Caco-2 (cell line): ENCODE measurements at regions not wholly inside any gene's neighbourhood (a gene's known extent, or its start where the extent isn't known, plus 50 kb on each side); places are given as distances from the start of the nearest gene placed in this dataset.
"Not testable (repeated sequence)": the region's sequence is repeated elsewhere in the genome, so short reads cannot be mapped to it uniquely, and the experiment has no call there.

Experiments
- BruUV-seq: library from RNA; stranded (reverse); fragments of 400-500 nt; replicated peaks from 2 replicates; lab custom pipeline; 2021; lab: Mats Ljungman, UMichigan
- CTCF ChIA-PET: fragments of 300-600 bp; sonication (Branson Sonifier 250); formaldehyde crosslinking; loops from one replicate; lab custom pipeline; 2022; ENCODE audit warnings: antibody characterized with exemption; lab: Charles Lee
- POLR2A ChIA-PET: fragments of 300-600 bp; sonication (Branson Sonifier 250); formaldehyde crosslinking; loops from one replicate; lab custom pipeline; 2022; ENCODE audit warnings: antibody characterized with exemption; lab: Charles Lee
- DNase-seq, 2 experiments: peaks; one replicate each; pipeline versions ENCODE4 v3.0.0 to v3.0.0-alpha.2; 2020 to 2022
- H3K27me3 ChIP-seq: replicated peaks from 2 replicates; pipeline ENCODE4 v1.6.0; 2011; ENCODE audit warnings: low read length; ENCODE audit not compliant: control insufficient read depth, insufficient read depth
- H3K36me3 ChIP-seq: 2 replicates; pipeline ENCODE4 v1.5.1; 2011; ENCODE audit warnings: low read length; ENCODE audit not compliant: control insufficient read depth, insufficient read depth
- H3K4me1 ChIP-seq: fragments of 250-450 bp; sonication (Bioruptor Pico); 2 replicates; pipeline ENCODE4 v1.5.1; 2020; ENCODE audit warnings: mild to moderate bottlenecking
- H3K4me3 ChIP-seq: 2 replicates; pipeline ENCODE4 v1.5.1; 2011; ENCODE audit warnings: low read depth, mild to moderate bottlenecking, control low read depth, low read length
- H3K9me3 ChIP-seq: fragments of 250-450 bp; sonication (Bioruptor Pico); 2 replicates; pipeline ENCODE4 v1.5.1; 2020; ENCODE audit warnings: mild to moderate bottlenecking, moderate library complexity
- H3K27ac Mint-ChIP-seq: one replicate; pipeline ENCODE4 v1.8.0; 2022; ENCODE audit warnings: mixed read lengths; ENCODE audit not compliant: unreplicated experiment
- H3K27me3 Mint-ChIP-seq: one replicate; pipeline ENCODE4 v1.8.0; 2022; ENCODE audit warnings: mixed read lengths; ENCODE audit not compliant: insufficient read depth, unreplicated experiment
- H3K36me3 Mint-ChIP-seq: one replicate; pipeline ENCODE4 v1.8.0; 2022; ENCODE audit warnings: mild to moderate bottlenecking, mixed read lengths; ENCODE audit not compliant: insufficient read depth, unreplicated experiment
- H3K4me1 Mint-ChIP-seq: one replicate; pipeline ENCODE4 v1.8.0; 2022; ENCODE audit warnings: low read depth, mixed read lengths; ENCODE audit not compliant: unreplicated experiment
- H3K4me3 Mint-ChIP-seq: one replicate; pipeline ENCODE4 v1.8.0; 2022; ENCODE audit warnings: mild to moderate bottlenecking, moderate library complexity, mixed read lengths; ENCODE audit not compliant: unreplicated experiment
- H3K9me3 Mint-ChIP-seq: one replicate; pipeline ENCODE4 v1.8.0; 2022; ENCODE audit warnings: mixed read lengths; ENCODE audit not compliant: unreplicated experiment
- intact Hi-C: fragments of 100-400 bp; cut with micrococcal nuclease; formaldehyde crosslinking; loops from one replicate; pipeline ENCODE4 v1.10.0; 2022; ENCODE audit not compliant: unreplicated experiment
- TF ChIP-seq, protein P1 (sequence below), 2 experiments: fragments of 200-600 bp in 1 of 2; IDR thresholded peaks; 1 replicate in 1 of 2; 2 replicates in 1 of 2; pipeline versions ENCODE4 v1.5.1 to v1.8.0; 2011 to 2022; ENCODE audit warnings: antibody characterized with exemption in 1 of 2, control low read depth in 1 of 2, inconsistent platforms in 1 of 2, low read depth in 1 of 2, low read length in 1 of 2, mild to moderate bottlenecking in 1 of 2, moderate library complexity in 1 of 2; ENCODE audit not compliant: insufficient read depth in 1 of 2, severe bottlenecking in 1 of 2, unreplicated experiment in 1 of 2

DNA sequence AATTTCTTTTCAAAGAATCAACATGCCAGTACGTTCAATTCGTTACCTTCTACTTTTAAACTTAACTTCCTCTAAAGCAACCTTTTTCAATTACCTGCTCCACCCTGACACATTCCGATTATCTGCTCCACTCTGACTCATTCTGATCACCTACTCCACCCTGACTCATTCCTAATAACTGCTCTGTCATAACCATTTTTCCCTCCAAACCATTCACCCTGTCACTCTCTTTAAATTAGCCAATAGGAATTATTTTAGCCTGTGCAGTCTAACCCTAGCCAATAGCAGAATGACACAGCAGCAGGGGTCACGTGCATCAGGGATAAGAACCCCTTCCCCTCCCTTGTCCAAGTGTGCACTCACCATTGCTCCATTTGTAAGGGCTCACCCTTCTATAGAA lies 557.4 kb upstream of the EYS start:
- H3K9me3 Mint-ChIP-seq: peaks cover 19% of the 10 kb centered on the region
- no peak overlapping the region for H3K27ac Mint-ChIP-seq
- no peak for DNase-seq
- POLR2A ChIA-PET: no interaction called here
- H3K4me1 ChIP-seq: no peaks in the 10 kb centered on the region
- BruUV-seq: no TSS peak
- no peak overlapping the region for H3K4me3 Mint-ChIP-seq
- H3K36me3 Mint-ChIP-seq: no peaks in the 10 kb centered on the region
- H3K27me3 Mint-ChIP-seq: no peaks in the 10 kb centered on the region
- TF ChIP-seq, protein P1, sequence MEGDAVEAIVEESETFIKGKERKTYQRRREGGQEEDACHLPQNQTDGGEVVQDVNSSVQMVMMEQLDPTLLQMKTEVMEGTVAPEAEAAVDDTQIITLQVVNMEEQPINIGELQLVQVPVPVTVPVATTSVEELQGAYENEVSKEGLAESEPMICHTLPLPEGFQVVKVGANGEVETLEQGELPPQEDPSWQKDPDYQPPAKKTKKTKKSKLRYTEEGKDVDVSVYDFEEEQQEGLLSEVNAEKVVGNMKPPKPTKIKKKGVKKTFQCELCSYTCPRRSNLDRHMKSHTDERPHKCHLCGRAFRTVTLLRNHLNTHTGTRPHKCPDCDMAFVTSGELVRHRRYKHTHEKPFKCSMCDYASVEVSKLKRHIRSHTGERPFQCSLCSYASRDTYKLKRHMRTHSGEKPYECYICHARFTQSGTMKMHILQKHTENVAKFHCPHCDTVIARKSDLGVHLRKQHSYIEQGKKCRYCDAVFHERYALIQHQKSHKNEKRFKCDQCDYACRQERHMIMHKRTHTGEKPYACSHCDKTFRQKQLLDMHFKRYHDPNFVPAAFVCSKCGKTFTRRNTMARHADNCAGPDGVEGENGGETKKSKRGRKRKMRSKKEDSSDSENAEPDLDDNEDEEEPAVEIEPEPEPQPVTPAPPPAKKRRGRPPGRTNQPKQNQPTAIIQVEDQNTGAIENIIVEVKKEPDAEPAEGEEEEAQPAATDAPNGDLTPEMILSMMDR (IDR thresholded peaks at IDR 0.05; ENCODE audit: insufficient read depth in 1 of 2, low read depth in 1 of 2, low read length in 1 of 2, severe bottlenecking in 1 of 2, unreplicated experiment in 1 of 2): no peak
- no peaks in the 10 kb centered on the region for H3K27me3 ChIP-seq
- H3K4me3 ChIP-seq: no peak overlapping the region
- CTCF ChIA-PET: no interaction called here
- H3K4me1 Mint-ChIP-seq: no peaks in the 10 kb centered on the region
- no peaks in the 10 kb centered on the region for H3K36me3 ChIP-seq
- no peaks in the 10 kb centered on the region for H3K9me3 ChIP-seq
- intact Hi-C loops: no loop called here

DNA sequence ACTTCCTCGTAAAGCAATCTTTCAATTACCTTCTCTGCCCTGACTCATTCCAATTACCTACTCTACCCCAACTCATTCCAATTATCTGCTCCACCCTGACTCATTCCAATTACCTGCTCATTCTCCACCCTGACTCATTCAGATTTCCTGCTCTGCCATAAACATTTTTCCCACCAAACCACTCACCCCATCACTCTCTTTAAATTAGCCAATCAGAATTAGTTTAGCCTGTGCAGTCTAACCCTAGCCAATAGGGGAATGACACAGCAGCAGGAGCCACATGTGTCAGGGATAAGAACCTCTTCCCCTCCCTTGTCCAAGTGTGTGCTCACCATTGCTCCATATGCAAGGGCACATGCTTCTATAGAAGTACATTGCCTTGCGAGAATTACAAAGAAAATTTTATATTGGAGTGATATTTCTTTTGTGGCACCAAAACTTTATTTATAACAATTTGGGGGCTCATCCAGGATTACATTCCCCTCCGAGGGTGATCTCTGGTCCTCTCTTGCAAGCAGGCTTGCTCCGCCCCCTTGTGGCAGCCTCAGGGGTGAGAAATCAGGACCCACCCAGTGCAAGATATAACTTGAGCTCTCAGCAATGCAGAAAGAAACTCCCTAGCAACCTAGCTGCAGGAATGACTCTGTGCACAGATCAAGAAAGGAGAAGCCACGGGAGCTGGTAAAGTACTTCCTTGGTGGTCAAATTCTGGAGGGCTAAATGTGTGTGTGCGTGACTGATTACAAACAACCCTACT lies 551.9 kb upstream of the EYS start:
- BruUV-seq, H3K36me3 Mint-ChIP-seq, H3K9me3 ChIP-seq, intact Hi-C loops, H3K36me3 ChIP-seq, H3K27me3 Mint-ChIP-seq, H3K4me3 Mint-ChIP-seq, H3K4me3 ChIP-seq, H3K4me1 ChIP-seq, H3K4me1 Mint-ChIP-seq, H3K27ac Mint-ChIP-seq, DNase-seq, POLR2A ChIA-PET, H3K27me3 ChIP-seq, CTCF ChIA-PET: not testable (repeated sequence)
- peaks cover 41% of the 10 kb centered on the region for H3K9me3 Mint-ChIP-seq

DNA sequence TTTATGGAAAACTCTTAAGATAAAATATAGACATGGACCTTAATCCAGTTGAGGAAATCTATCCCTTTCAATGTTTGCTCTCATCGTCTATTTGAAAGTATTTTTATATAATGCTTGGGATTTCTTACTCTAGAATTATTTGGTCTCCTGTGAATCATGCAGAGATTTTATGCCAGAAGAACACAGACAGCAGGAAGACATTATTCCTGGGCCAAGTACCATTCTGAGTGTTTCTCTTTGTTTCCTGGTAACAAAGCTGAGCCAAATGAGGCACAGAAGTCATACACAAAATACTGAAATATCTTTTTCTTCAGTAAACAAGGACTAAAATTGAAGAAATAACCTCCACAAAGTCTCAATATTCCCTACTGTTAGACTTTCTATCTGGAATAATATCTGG lies 538.2 kb upstream of the EYS start:
- Histone ChIP-seq H3K36me3 (no peaks in the 10 kb centered on the region), H3K9me3 (no peaks in the 10 kb centered on the region), H3K4me3 (no peak overlapping the region), H3K27me3 (no peaks in the 10 kb centered on the region), H3K4me1 (no peaks in the 10 kb centered on the region)
- BruUV-seq: no TSS peak
- Mint-ChIP-seq H3K4me3 (no peak overlapping the region), H3K9me3 (no peaks in the 10 kb centered on the region), H3K27me3 (no peaks in the 10 kb centered on the region), H3K4me1 (no peaks in the 10 kb centered on the region), H3K36me3 (no peaks in the 10 kb centered on the region), H3K27ac (no peak overlapping the region)
- DNase-seq: no peak
- TF ChIP-seq, protein P1 (IDR thresholded peaks at IDR 0.05; ENCODE audit: insufficient read depth in 1 of 2, low read depth in 1 of 2, low read length in 1 of 2, severe bottlenecking in 1 of 2, unreplicated experiment in 1 of 2): no peak
- ChIA-PET POLR2A (no interaction called here), CTCF (no interaction called here)
- intact Hi-C loops: no loop called here
